OCI-LY7 (cell line): ENCODE measurements at regions not wholly inside any gene's neighbourhood (a gene's known extent, or its start where the extent isn't known, plus 50 kb on each side); places are given as distances from the start of the nearest gene placed in this dataset.
"Not testable (repeated sequence)": the region's sequence is repeated elsewhere in the genome, so short reads cannot be mapped to it uniquely, and the experiment has no call there.

Experiments used
- BruUV-seq: library from RNA; stranded (reverse); fragments of 400-500 nt; replicated peaks from 2 replicates; lab custom pipeline; 2021; lab: Mats Ljungman, UMichigan
- CTCF ChIA-PET: fragments of 300-600 bp; sonication (Branson Sonifier 250); formaldehyde crosslinking; loops from one replicate; lab custom pipeline; 2022; ENCODE audit warnings: antibody characterized with exemption; ENCODE audit not compliant: unreplicated experiment; lab: Charles Lee
- POLR2A ChIA-PET: fragments of 300-600 bp; sonication (Branson Sonifier 250); formaldehyde crosslinking; loops from one replicate; lab custom pipeline; 2022; ENCODE audit warnings: antibody characterized with exemption; lab: Charles Lee
- DNase-seq: peaks from one replicate; pipeline ENCODE4 v3.0.0-alpha.2; 2015; ENCODE audit warnings: low spot score
- H2AFZ ChIP-seq: fragments of 200-600 bp; sonication (generic), shearing (Covaris generic); 2 replicates; pipeline ENCODE4 v1.6.1; 2014; ENCODE audit warnings: mild to moderate bottlenecking, antibody characterized with exemption, low read length, moderate library complexity
- H3K27ac ChIP-seq: fragments of 200-600 bp; sonication (generic); 2 replicates; pipeline ENCODE4 v1.5.1; 2014; ENCODE audit warnings: mixed run types, low read depth, mild to moderate bottlenecking, moderate library complexity, low read length, inconsistent platforms; ENCODE audit not compliant: poor library complexity, severe bottlenecking
- H3K36me3 ChIP-seq: fragments of 200-600 bp; sonication (generic); 2 replicates; pipeline ENCODE4 v1.6.1; 2014; ENCODE audit warnings: mild to moderate bottlenecking, antibody characterized with exemption, low read length, moderate library complexity, mixed read lengths; ENCODE audit not compliant: insufficient read depth
- H3K4me1 ChIP-seq: fragments of 200-600 bp; sonication (generic); 2 replicates; pipeline ENCODE4 v1.5.1; 2014; ENCODE audit warnings: mild to moderate bottlenecking, low read length; ENCODE audit not compliant: insufficient read depth, poor library complexity, severe bottlenecking
- H3K4me2 ChIP-seq: fragments of 200-600 bp; sonication (generic); 2 replicates; pipeline ENCODE4 v1.6.1; 2014; ENCODE audit warnings: mild to moderate bottlenecking, low read length
- H3K4me3 ChIP-seq: fragments of 200-600 bp; sonication (generic); 2 replicates; pipeline ENCODE4 v1.5.1; 2014; ENCODE audit warnings: mild to moderate bottlenecking, low read depth, low read length; ENCODE audit not compliant: poor library complexity, severe bottlenecking
- H3K79me2 ChIP-seq: fragments of 200-600 bp; sonication (generic); 2 replicates; pipeline ENCODE4 v1.6.1; 2016; ENCODE audit warnings: low read depth, mild to moderate bottlenecking, low read length, moderate library complexity, mixed read lengths; ENCODE audit not compliant: insufficient read depth
- H3K9me2 ChIP-seq: fragments of 200-600 bp; sonication (generic); 2 replicates; pipeline ENCODE4 v1.6.1; 2016; ENCODE audit warnings: mild to moderate bottlenecking, low read length, mixed read lengths; ENCODE audit not compliant: insufficient read depth
- H3K9me3 ChIP-seq: fragments of 200-600 bp; sonication (generic); 2 replicates; pipeline ENCODE4 v1.6.1; 2014; ENCODE audit warnings: mild to moderate bottlenecking, mixed run types, low read length, mixed read lengths
- H4K20me1 ChIP-seq: fragments of 200-600 bp; sonication (generic); 2 replicates; pipeline ENCODE4 v1.6.1; 2014; ENCODE audit warnings: mild to moderate bottlenecking, antibody characterized with exemption, low read length, moderate library complexity, mixed read lengths; ENCODE audit not compliant: insufficient read depth
- EZH2phosphoT487 ChIP-seq: fragments of 200-600 bp; sonication (generic); IDR thresholded peaks from 2 replicates; pipeline ENCODE4 v1.6.1; 2018; ENCODE audit warnings: low read depth, borderline replicate concordance, mild to moderate bottlenecking, mixed run types, antibody characterized with exemption, low read length, moderate library complexity, mixed read lengths
- intact Hi-C: fragments of 100-400 bp; cut with micrococcal nuclease; formaldehyde crosslinking; loops from one replicate; pipeline ENCODE4 v1.10.0; 2022; ENCODE audit not compliant: unreplicated experiment
- TF ChIP-seq, protein P1 (sequence below): fragments of 200-600 bp; sonication (generic); conservative IDR thresholded peaks from 2 replicates; pipeline ENCODE4 v1.5.1; 2014; ENCODE audit warnings: mild to moderate bottlenecking, antibody characterized with exemption, low read length, moderate library complexity, mixed read lengths

DNA sequence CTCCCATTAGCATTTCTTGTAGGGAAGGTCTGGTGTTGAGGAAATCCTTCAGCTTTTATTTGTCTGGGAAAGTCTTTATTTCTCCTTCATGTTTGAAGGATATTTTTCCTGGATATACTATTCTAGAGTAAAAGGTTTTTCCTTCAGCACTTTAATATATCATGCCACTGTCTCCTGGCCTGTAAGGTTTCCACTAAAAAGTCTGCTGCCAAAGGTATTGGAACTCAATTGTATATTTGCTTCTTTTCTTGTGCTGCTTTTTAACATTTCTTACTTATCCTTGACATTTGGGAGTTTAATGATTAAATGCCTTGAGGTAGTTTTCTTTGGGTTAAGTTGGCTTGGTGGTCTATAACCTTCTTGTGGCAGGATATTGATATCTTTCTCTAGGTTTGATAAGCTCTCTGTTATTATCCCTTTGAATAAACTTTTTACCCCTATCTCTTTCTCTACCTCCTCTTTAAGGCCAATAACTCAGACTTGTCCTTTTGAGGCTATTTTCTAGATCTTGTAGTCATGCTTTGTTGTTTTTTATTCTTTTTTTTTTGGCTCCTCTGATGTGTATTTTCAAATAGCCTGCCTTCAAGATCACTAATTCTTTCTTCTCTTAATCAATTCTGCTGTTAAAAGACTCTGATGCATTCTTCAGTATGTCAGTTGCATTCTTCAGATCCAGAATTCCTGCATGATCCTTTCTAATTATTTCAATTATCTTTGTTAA, 225.0 kb upstream of the ZNF217 start:
- ChIA-PET POLR2A (interaction anchor here (0.7 to 1.0 kb wide), 2 partner anchors 9 to 10 kb away, joined by 3 read pairs; no protein-coding TSS in a partner anchor), CTCF (no interaction called here)
- no peaks in the 10 kb centered on the region for H3K9me3 ChIP-seq
- H3K4me1 ChIP-seq, result no peaks in the 10 kb centered on the region
- H3K9me2 ChIP-seq, result no peaks in the 10 kb centered on the region
- intact Hi-C loops, result no loop called here
- H3K79me2 ChIP-seq, result no peaks in the 10 kb centered on the region
- H3K27ac ChIP-seq, result no peak overlapping the region
- no peak for TF ChIP-seq EZH2phosphoT487
- TF ChIP-seq, protein P1, sequence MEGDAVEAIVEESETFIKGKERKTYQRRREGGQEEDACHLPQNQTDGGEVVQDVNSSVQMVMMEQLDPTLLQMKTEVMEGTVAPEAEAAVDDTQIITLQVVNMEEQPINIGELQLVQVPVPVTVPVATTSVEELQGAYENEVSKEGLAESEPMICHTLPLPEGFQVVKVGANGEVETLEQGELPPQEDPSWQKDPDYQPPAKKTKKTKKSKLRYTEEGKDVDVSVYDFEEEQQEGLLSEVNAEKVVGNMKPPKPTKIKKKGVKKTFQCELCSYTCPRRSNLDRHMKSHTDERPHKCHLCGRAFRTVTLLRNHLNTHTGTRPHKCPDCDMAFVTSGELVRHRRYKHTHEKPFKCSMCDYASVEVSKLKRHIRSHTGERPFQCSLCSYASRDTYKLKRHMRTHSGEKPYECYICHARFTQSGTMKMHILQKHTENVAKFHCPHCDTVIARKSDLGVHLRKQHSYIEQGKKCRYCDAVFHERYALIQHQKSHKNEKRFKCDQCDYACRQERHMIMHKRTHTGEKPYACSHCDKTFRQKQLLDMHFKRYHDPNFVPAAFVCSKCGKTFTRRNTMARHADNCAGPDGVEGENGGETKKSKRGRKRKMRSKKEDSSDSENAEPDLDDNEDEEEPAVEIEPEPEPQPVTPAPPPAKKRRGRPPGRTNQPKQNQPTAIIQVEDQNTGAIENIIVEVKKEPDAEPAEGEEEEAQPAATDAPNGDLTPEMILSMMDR, result no peak
- no TSS peak for BruUV-seq
- H2AFZ ChIP-seq, result no peak overlapping the region
- no peaks in the 10 kb centered on the region for H3K36me3 ChIP-seq
- H3K4me3 ChIP-seq, result no peak overlapping the region
- H4K20me1 ChIP-seq, result no peaks in the 10 kb centered on the region
- H3K4me2 ChIP-seq, result no peak overlapping the region
- DNase-seq, result no peak

DNA sequence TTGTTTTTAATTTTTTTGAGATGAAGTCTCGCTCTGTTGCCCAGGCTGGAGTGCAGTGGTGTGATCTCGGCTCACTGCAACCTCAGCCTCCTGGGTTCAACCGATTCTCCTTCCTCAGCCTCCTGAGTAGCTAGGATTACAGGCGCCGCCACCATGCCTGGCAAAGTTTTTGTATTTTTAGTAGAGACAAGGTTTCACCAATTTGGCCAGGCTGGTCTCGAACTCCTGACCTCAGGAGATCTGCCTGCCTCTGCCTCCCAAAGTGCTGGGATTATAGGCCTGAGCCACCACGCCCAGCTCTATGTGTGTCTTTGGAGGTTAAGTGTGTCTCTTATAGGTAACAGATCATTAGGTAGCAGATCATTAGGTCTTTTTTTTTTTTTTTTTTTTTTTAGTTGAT, 223.9 kb upstream of the ZNF217 start:
- H3K27ac ChIP-seq, H2AFZ ChIP-seq, H3K36me3 ChIP-seq, H3K9me2 ChIP-seq, H3K4me2 ChIP-seq, H3K9me3 ChIP-seq, intact Hi-C loops, CTCF ChIA-PET, DNase-seq, H3K79me2 ChIP-seq, H4K20me1 ChIP-seq, H3K4me3 ChIP-seq, BruUV-seq, H3K4me1 ChIP-seq: not testable (repeated sequence)
- POLR2A ChIA-PET, result interaction anchor here (0.6 to 1.5 kb wide), 4 partner anchors 10 to 185 kb away, joined by 4 to 5 read pairs (median 4); no protein-coding TSS in a partner anchor

DNA sequence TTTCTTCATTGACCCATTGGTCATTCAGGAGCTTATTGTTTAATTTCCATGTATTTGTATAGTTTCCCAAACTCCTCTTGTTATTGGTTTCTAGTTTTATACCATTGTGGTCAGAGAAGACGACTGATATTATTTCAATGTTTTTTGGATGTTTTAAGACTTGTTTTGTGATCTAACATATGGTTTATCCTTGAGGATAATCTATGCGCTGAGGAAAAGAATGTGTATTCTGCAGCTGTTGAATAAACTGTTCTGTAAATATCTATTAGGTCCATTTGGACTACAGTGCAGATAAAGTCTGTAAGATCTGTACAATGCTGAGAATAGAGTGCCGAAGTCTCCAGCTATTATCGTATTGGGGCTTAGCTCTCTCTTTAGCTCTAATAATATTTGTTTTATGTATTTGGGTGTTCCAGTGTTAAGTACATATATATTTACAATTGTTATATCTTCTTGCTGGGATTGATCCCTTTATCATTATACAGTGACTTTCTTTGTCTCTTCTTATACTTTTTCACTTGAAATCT, 223.3 kb upstream of the ZNF217 start:
- CTCF ChIA-PET, result no interaction called here
- no peak overlapping the region for H3K27ac ChIP-seq

More for the DNA sequence above, 223.3 kb upstream of the ZNF217 start:
- BruUV-seq, result no TSS peak
- H3K36me3 ChIP-seq, result no peaks in the 10 kb centered on the region
- H3K9me3 ChIP-seq, result no peaks in the 10 kb centered on the region
- H3K9me2 ChIP-seq, result no peaks in the 10 kb centered on the region
- intact Hi-C loops, result no loop called here
- POLR2A ChIA-PET, result interaction anchor here (0.6 to 1.5 kb wide), 5 partner anchors 11 to 185 kb away, joined by 3 to 5 read pairs (median 4); no protein-coding TSS in a partner anchor
- H3K4me2 ChIP-seq, result no peak overlapping the region
- H3K4me3 ChIP-seq, result no peak overlapping the region
- no peak overlapping the region for H2AFZ ChIP-seq
- no peaks in the 10 kb centered on the region for H3K79me2 ChIP-seq
- TF ChIP-seq, protein P1, result no peak
- no peak for TF ChIP-seq EZH2phosphoT487
- no peaks in the 10 kb centered on the region for H3K4me1 ChIP-seq
- H4K20me1 ChIP-seq, result no peaks in the 10 kb centered on the region
- DNase-seq, result no peak
